WTC11 (cell line): ENCODE measurements at regions not wholly inside any gene's neighbourhood (a gene's known extent, or its start where the extent isn't known, plus 50 kb on each side); places are given as distances from the start of the nearest gene placed in this dataset.

Experiments used
- ATAC-seq: fragments of 200-7000 bp; cut with Tn5 transposase; 2 replicates; pipeline ENCODE4 v1.10.0; 2021; ENCODE audit warnings: mild to moderate bottlenecking, moderate library complexity
- CTCF ChIA-PET: fragments of 300-600 bp; sonication (Branson Sonifier 250); formaldehyde crosslinking; loops from one replicate; lab custom pipeline; 2021; ENCODE audit warnings: antibody characterized with exemption; lab: Charles Lee
- POLR2A ChIA-PET: fragments of 350-600 bp; sonication (Branson Sonifier 250); formaldehyde crosslinking; loops from one replicate; lab custom pipeline; 2021; ENCODE audit warnings: antibody characterized with exemption; lab: Charles Lee
- DNase-seq: peaks from one replicate; pipeline ENCODE4 v3.0.0; 2021; ENCODE audit warnings: low spot score
- H3K27ac Mint-ChIP-seq: 2 replicates; pipeline ENCODE4 v1.8.0; 2021; ENCODE audit warnings: mixed read lengths
- H3K27me3 Mint-ChIP-seq: 2 replicates; pipeline ENCODE4 v1.8.0; 2021; ENCODE audit warnings: low read depth, mild to moderate bottlenecking, moderate library complexity, mixed read lengths
- H3K36me3 Mint-ChIP-seq: 2 replicates; pipeline ENCODE4 v1.8.0; 2021; ENCODE audit warnings: mixed read lengths
- H3K4me1 Mint-ChIP-seq: 2 replicates; pipeline ENCODE4 v1.8.0; 2022; ENCODE audit warnings: mixed read lengths
- H3K4me3 Mint-ChIP-seq: 2 replicates; pipeline ENCODE4 v1.8.0; 2021; ENCODE audit warnings: mild to moderate bottlenecking, moderate library complexity, mixed read lengths
- H3K9me3 Mint-ChIP-seq: 2 replicates; pipeline ENCODE4 v1.8.0; 2021; ENCODE audit warnings: mixed read lengths
- ATF3 ChIP-seq: sonication (generic); formaldehyde crosslinking; conservative IDR thresholded peaks from 2 replicates; pipeline ENCODE4 v1.8.1; 2022; ENCODE audit warnings: mild to moderate bottlenecking, missing genetic modification reagents
- CREM ChIP-seq: sonication (generic); formaldehyde crosslinking; IDR thresholded peaks from 2 replicates; pipeline ENCODE4 v1.8.1; 2022; ENCODE audit warnings: mild to moderate bottlenecking, missing genetic modification reagents, moderate library complexity
- CTCF ChIP-seq: fragments of 200-600 bp; IDR thresholded peaks from 2 replicates; pipeline ENCODE4 v1.8.0; 2022; ENCODE audit warnings: antibody characterized with exemption
- ELF4 ChIP-seq: sonication (generic); formaldehyde crosslinking; IDR thresholded peaks from 2 replicates; pipeline ENCODE4 v1.8.1; 2022; ENCODE audit warnings: low read depth, mild to moderate bottlenecking, moderate library complexity, missing genetic modification reagents
- ESRRA ChIP-seq: sonication (generic); formaldehyde crosslinking; IDR thresholded peaks from 2 replicates; pipeline ENCODE4 v1.8.1; 2022; ENCODE audit warnings: mild to moderate bottlenecking, missing genetic modification reagents, borderline replicate concordance
- ETV6 ChIP-seq: sonication (generic); formaldehyde crosslinking; IDR thresholded peaks from 2 replicates; pipeline ENCODE4 v1.8.1; 2022; ENCODE audit warnings: mild to moderate bottlenecking, missing genetic modification reagents
- GRHL2 ChIP-seq: fragments of 250-450 bp; sonication (Bioruptor Pico); IDR thresholded peaks from 2 replicates; pipeline ENCODE4 v1.8.0; 2022; ENCODE audit warnings: mild to moderate bottlenecking, moderate library complexity; ENCODE audit not compliant: insufficient replicate concordance, severe bottlenecking
- HMGXB4 ChIP-seq: sonication (generic); formaldehyde crosslinking; IDR thresholded peaks from 2 replicates; pipeline ENCODE4 v1.8.1; 2023; ENCODE audit warnings: mild to moderate bottlenecking, moderate library complexity, missing genetic modification reagents
- MLX ChIP-seq: sonication (generic); formaldehyde crosslinking; IDR thresholded peaks from 2 replicates; pipeline ENCODE4 v1.8.1; 2023; ENCODE audit warnings: mild to moderate bottlenecking, missing genetic modification reagents, moderate library complexity
- RELA ChIP-seq: sonication (generic); formaldehyde crosslinking; IDR thresholded peaks from 2 replicates; pipeline ENCODE4 v1.8.1; 2022; ENCODE audit warnings: missing genetic modification reagents, mild to moderate bottlenecking, borderline replicate concordance
- SOX15 ChIP-seq: fragments of 250-450 bp; sonication (Bioruptor Pico); IDR thresholded peaks from 2 replicates; pipeline ENCODE4 v1.9.0; 2021; ENCODE audit warnings: mild to moderate bottlenecking
- TCF7 ChIP-seq: sonication (generic); formaldehyde crosslinking; IDR thresholded peaks from 2 replicates; pipeline ENCODE4 v1.8.0; 2022; ENCODE audit warnings: mild to moderate bottlenecking, low read depth, missing genetic modification reagents, moderate library complexity
- TEAD4 ChIP-seq: sonication (generic); formaldehyde crosslinking; IDR thresholded peaks from 2 replicates; pipeline ENCODE4 v1.8.0; 2022; ENCODE audit warnings: mild to moderate bottlenecking, missing genetic modification reagents
- USF1 ChIP-seq: sonication (generic); formaldehyde crosslinking; IDR thresholded peaks from 2 replicates; pipeline ENCODE4 v1.8.0; 2022; ENCODE audit warnings: mild to moderate bottlenecking, missing genetic modification reagents
- ZBTB21 ChIP-seq: sonication (generic); formaldehyde crosslinking; IDR thresholded peaks from 2 replicates; pipeline ENCODE4 v1.8.1; 2023; ENCODE audit warnings: mild to moderate bottlenecking, missing genetic modification reagents, borderline replicate concordance
- ZBTB43 ChIP-seq: sonication (generic); formaldehyde crosslinking; IDR thresholded peaks from 2 replicates; pipeline ENCODE4 v1.8.1; 2023; ENCODE audit warnings: mild to moderate bottlenecking, missing genetic modification reagents
- ZMAT4 ChIP-seq: fragments of 250-450 bp; sonication (Bioruptor Pico); IDR thresholded peaks from 2 replicates; pipeline ENCODE4 v1.9.0; 2021; ENCODE audit warnings: mild to moderate bottlenecking
- ZNF138 ChIP-seq: sonication (generic); formaldehyde crosslinking; conservative IDR thresholded peaks from 2 replicates; pipeline ENCODE4 v1.8.1; 2022; ENCODE audit warnings: mild to moderate bottlenecking, moderate library complexity, missing genetic modification reagents
- ZNF219 ChIP-seq: sonication (generic); formaldehyde crosslinking; IDR thresholded peaks from 2 replicates; pipeline ENCODE4 v1.8.0; 2023; ENCODE audit warnings: missing genetic modification reagents, mild to moderate bottlenecking, borderline replicate concordance
- ZNF423 ChIP-seq: fragments of 250-450 bp; sonication (Bioruptor Pico); IDR thresholded peaks from 2 replicates; pipeline ENCODE4 v2.1.2; 2022; ENCODE audit warnings: mild to moderate bottlenecking, moderate library complexity

GRCh38 chr4:150008546-150008945 lies 69.7 kb upstream of the DCLK2 start (continued):
- no peak for TF ChIP-seq SOX15 (CRISPR knock-in tag)
- TF ChIP-seq HMGXB4 (CRISPR knock-in tag), result no peak
- no peak for TF ChIP-seq ESRRA
- TF ChIP-seq ZBTB43 (CRISPR knock-in tag), result no peak
- no peak for TF ChIP-seq ZNF219 (CRISPR knock-in tag)
- TF ChIP-seq ZMAT4 (CRISPR knock-in tag), result no peak

- ATAC-seq (no peak), DNase-seq (no peak)
- peaks cover 10% of the 10 kb centered on the region for H3K4me1 Mint-ChIP-seq
- ChIA-PET CTCF (interaction anchor here (0.8 to 2.4 kb wide), 4 partner anchors 200 to 857 kb away, joined by 3 to 7 read pairs (median 3); no protein-coding TSS in a partner anchor), POLR2A (no interaction called here)
- H3K4me3 Mint-ChIP-seq, result no peak overlapping the region
- H3K36me3 Mint-ChIP-seq, result peaks cover 1% of the 10 kb centered on the region; the same call in 1 of the 2 replicates
- no peak overlapping the region for H3K27ac Mint-ChIP-seq
- peaks cover 3% of the 10 kb centered on the region; the same call in 1 of the 2 replicates for H3K9me3 Mint-ChIP-seq
- H3K27me3 Mint-ChIP-seq, result no peaks in the 10 kb centered on the region
- TF ChIP-seq ZNF138 (CRISPR knock-in tag) (no peak), CREM (CRISPR knock-in tag) (no peak), TEAD4 (no peak), GRHL2 (CRISPR knock-in tag) (no peak), ETV6 (no peak), ZNF423 (CRISPR knock-in tag) (no peak)
These were observed 68.7 kb upstream of the DCLK2 start for GRCh38 chr4:150009533-150009932.

GRCh38 chr4:150010525-150011126 lies 67.6 kb upstream of the DCLK2 start:
- peaks cover 8% of the 10 kb centered on the region for H3K36me3 Mint-ChIP-seq
- peaks cover 14% of the 10 kb centered on the region for H3K9me3 Mint-ChIP-seq
- no peak overlapping the region for H3K4me3 Mint-ChIP-seq
- ATAC-seq, result peak; percentile 93
- H3K27ac Mint-ChIP-seq, result no peak overlapping the region
- no peak for DNase-seq
- peaks cover 6% of the 10 kb centered on the region for H3K4me1 Mint-ChIP-seq
- POLR2A ChIA-PET, result no interaction called here
- TF ChIP-seq TCF7 (no peak), CTCF (peak; percentile 31), ZBTB21 (CRISPR knock-in tag) (no peak)
- H3K27me3 Mint-ChIP-seq, result no peaks in the 10 kb centered on the region
- CTCF ChIA-PET, result interaction anchor here (1.3 to 2.4 kb wide), 4 partner anchors 68 to 232 kb away, joined by 4 to 7 read pairs (median 6); partner anchors contain the start of gene DCLK2

- DNase-seq (no peak), ATAC-seq (no peak)
- ChIA-PET POLR2A (no interaction called here), CTCF (interaction anchor here (0.6 kb wide), 1 partner anchor 373 kb away, joined by 3 read pairs; no protein-coding TSS in a partner anchor)
- H3K4me3 Mint-ChIP-seq, result no peak overlapping the region
- peaks cover 8% of the 10 kb centered on the region for H3K4me1 Mint-ChIP-seq
- H3K27ac Mint-ChIP-seq, result no peak overlapping the region
- no peaks in the 10 kb centered on the region for H3K27me3 Mint-ChIP-seq
- peaks cover 12% of the 10 kb centered on the region for H3K36me3 Mint-ChIP-seq
- peaks cover 27% of the 10 kb centered on the region for H3K9me3 Mint-ChIP-seq
- TF ChIP-seq ELF4 (CRISPR knock-in tag) (no peak), USF1 (CRISPR knock-in tag) (no peak), MLX (CRISPR knock-in tag) (no peak), ATF3 (CRISPR knock-in tag) (no peak), RELA (no peak), CREM (CRISPR knock-in tag) (no peak)
These were observed 65.3 kb upstream of the DCLK2 start for GRCh38 chr4:150012851-150013360.
